HEK293T (cell line): ENCODE measurements at regions not wholly inside any gene's neighbourhood (a gene's known extent, or its start where the extent isn't known, plus 50 kb on each side); places are given as distances from the start of the nearest gene placed in this dataset.

Source experiments
- CTCF ChIA-PET: fragments of 350-600 bp; formaldehyde crosslinking; extraction: SDS; loops from one replicate; lab custom pipeline; 2021; ENCODE audit warnings: antibody characterized with exemption, inconsistent platforms; lab: Yijun Ruan, JAX
- POLR2A ChIA-PET: fragments of 350-600 bp; formaldehyde crosslinking; extraction: SDS; loops from one replicate; lab custom pipeline; 2020; ENCODE audit warnings: antibody characterized with exemption, inconsistent platforms; lab: Yijun Ruan, JAX
- DNase-seq: peaks from one replicate; pipeline ENCODE4 v3.0.0; 2012; ENCODE audit warnings: mixed read lengths; ENCODE audit errors: extremely low spot score
- ARNT ChIP-seq: fragments of 450-650 bp; IDR thresholded peaks from 2 replicates; pipeline ENCODE4 v1.6.1; 2017; ENCODE audit warnings: mild to moderate bottlenecking
- BHLHE40 ChIP-seq: fragments of 450-650 bp; IDR thresholded peaks from 2 replicates; pipeline ENCODE4 v1.6.1; 2016; ENCODE audit warnings: mild to moderate bottlenecking, moderate library complexity, borderline replicate concordance
- CTBP1 ChIP-seq: fragments of 450-650 bp; IDR thresholded peaks from 2 replicates; pipeline ENCODE4 v1.6.1; 2016; ENCODE audit warnings: borderline replicate concordance
- ELF4 ChIP-seq: fragments of 450-650 bp; IDR thresholded peaks from 2 replicates; pipeline ENCODE4 v1.6.1; 2017; ENCODE audit warnings: antibody characterized with exemption
- FOXA1 ChIP-seq: fragments of 450-650 bp; IDR thresholded peaks from 2 replicates; pipeline ENCODE4 v1.6.1; 2016; ENCODE audit warnings: mild to moderate bottlenecking
- FOXK2 ChIP-seq: fragments of 450-650 bp; IDR thresholded peaks from 2 replicates; pipeline ENCODE4 v1.6.1; 2016; ENCODE audit warnings: mild to moderate bottlenecking
- FOXM1 ChIP-seq: fragments of 450-650 bp; IDR thresholded peaks from 2 replicates; pipeline ENCODE4 v1.6.1; 2017; ENCODE audit warnings: mild to moderate bottlenecking, borderline replicate concordance
- HDGF ChIP-seq: fragments of 450-650 bp; IDR thresholded peaks from 2 replicates; pipeline ENCODE4 v1.6.1; 2017; ENCODE audit warnings: antibody characterized with exemption, borderline replicate concordance
- L3MBTL2 ChIP-seq: fragments of 450-650 bp; conservative IDR thresholded peaks from 2 replicates; pipeline ENCODE4 v1.6.1; 2016; ENCODE audit warnings: mild to moderate bottlenecking
- LEF1 ChIP-seq: fragments of 450-650 bp; IDR thresholded peaks from 2 replicates; pipeline ENCODE4 v1.6.1; 2017; ENCODE audit warnings: mild to moderate bottlenecking, borderline replicate concordance
- NFRKB ChIP-seq: fragments of 450-650 bp; IDR thresholded peaks from 2 replicates; pipeline ENCODE4 v1.6.1; 2016; ENCODE audit warnings: mild to moderate bottlenecking, moderate library complexity
- SP1 ChIP-seq: fragments of 450-650 bp; IDR thresholded peaks from 2 replicates; pipeline ENCODE4 v1.6.1; 2017
- SUZ12 ChIP-seq: fragments of 450-650 bp; IDR thresholded peaks from 2 replicates; pipeline ENCODE4 v1.6.1; 2016; ENCODE audit warnings: mild to moderate bottlenecking
- TARDBP ChIP-seq: fragments of 450-650 bp; IDR thresholded peaks from 2 replicates; pipeline ENCODE4 v1.6.1; 2016
- ZNF384 ChIP-seq: fragments of 450-650 bp; IDR thresholded peaks from 2 replicates; pipeline ENCODE4 v1.6.1; 2016
- TF ChIP-seq, protein P1 (sequence below): fragments of 450-650 bp; IDR thresholded peaks from 2 replicates; pipeline ENCODE4 v1.6.1; 2016

DNA sequence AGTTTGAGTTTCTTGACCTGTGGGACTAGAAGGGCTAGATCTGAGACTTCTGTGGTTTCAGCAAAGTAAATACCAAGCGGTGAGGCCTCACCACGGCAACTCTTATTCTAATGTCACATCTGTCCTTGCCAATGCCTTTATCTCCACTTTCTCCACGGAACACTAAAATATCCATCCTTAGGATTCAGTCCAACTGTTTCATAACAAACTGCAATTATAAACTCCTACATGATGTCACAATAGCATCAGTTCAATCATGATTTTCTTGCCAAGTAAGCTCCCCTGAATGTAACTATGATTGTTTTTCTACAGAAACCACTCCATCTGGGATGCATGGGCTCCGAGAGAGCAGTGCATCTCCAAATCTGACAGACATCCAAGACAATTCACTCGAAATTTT is 79.6 kb downstream of the LRATD1 start:
- TF ChIP-seq ARNT (no peak), FOXM1 (no peak), L3MBTL2 (no peak), CTBP1 (no peak), BHLHE40 (no peak), HDGF (no peak), FOXA1 (no peak), ZNF384 (no peak), NFRKB (no peak)
- DNase-seq, result no peak
- CTCF ChIA-PET, result no interaction called here
- POLR2A ChIA-PET, result no interaction called here

DNA sequence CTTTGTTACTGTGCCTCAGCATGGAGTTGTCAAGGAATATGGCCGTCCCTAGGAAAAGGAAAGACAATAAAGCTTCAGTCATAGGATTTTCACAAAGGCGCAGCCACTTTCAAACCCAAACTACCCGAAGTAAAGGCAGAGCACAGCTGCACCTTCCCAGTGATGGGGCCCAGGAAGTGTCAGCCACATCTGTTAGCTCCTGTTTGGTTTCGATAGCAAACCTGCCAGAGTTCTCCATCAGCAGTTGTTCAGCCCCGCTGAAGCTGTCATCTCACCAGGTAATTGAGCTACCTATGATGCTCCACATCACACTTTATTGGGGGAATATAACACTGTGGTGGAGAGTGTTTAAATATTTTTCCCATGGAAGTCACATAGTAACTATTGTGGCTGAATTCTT is 80.7 kb downstream of the LRATD1 start:
- POLR2A ChIA-PET, result no interaction called here
- DNase-seq, result no peak
- CTCF ChIA-PET, result interaction anchor here (0.7 kb wide), 1 partner anchor 190 kb away, joined by 3 read pairs; no protein-coding TSS in a partner anchor
- TF ChIP-seq SP1, result no peak
- TF ChIP-seq FOXK2, result no peak
- no peak for TF ChIP-seq NFRKB
- TF ChIP-seq TARDBP, result no peak
- no peak for TF ChIP-seq L3MBTL2
- TF ChIP-seq ELF4, result no peak
- TF ChIP-seq CTBP1, result no peak
- no peak for TF ChIP-seq BHLHE40
- no peak for TF ChIP-seq ARNT
- TF ChIP-seq HDGF, result no peak
- no peak for TF ChIP-seq SUZ12
- no peak for TF ChIP-seq ZNF384
- no peak for TF ChIP-seq LEF1
- TF ChIP-seq FOXM1, result no peak
- TF ChIP-seq, protein P1, sequence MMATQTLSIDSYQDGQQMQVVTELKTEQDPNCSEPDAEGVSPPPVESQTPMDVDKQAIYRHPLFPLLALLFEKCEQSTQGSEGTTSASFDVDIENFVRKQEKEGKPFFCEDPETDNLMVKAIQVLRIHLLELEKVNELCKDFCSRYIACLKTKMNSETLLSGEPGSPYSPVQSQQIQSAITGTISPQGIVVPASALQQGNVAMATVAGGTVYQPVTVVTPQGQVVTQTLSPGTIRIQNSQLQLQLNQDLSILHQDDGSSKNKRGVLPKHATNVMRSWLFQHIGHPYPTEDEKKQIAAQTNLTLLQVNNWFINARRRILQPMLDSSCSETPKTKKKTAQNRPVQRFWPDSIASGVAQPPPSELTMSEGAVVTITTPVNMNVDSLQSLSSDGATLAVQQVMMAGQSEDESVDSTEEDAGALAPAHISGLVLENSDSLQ, result no peak
- no peak for TF ChIP-seq FOXA1

DNA sequence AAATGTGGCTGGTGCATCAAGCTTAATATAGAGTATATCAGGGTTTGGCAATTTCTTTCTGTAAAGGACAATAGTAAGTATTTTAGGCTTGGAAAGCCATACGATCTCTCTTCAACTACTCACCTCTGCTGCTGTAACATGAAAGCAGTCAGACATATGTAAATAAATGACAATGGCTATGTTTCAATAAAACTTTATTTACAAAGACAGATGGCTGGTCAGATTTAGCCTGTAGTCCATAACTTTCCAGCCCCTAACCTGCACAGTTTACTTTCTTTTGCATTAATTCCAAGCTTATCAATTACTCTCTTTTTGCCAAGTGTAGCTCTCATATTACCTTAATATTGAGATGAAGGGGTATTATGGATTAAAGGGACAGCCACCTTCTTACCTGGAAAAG is 83.1 kb downstream of the LRATD1 start:
- no peak for TF ChIP-seq SUZ12
- DNase-seq, result no peak
- POLR2A ChIA-PET, result no interaction called here
- CTCF ChIA-PET, result interaction anchor here (0.6 kb wide), 1 partner anchor 16 kb away, joined by 3 read pairs; no protein-coding TSS in a partner anchor

DNA sequence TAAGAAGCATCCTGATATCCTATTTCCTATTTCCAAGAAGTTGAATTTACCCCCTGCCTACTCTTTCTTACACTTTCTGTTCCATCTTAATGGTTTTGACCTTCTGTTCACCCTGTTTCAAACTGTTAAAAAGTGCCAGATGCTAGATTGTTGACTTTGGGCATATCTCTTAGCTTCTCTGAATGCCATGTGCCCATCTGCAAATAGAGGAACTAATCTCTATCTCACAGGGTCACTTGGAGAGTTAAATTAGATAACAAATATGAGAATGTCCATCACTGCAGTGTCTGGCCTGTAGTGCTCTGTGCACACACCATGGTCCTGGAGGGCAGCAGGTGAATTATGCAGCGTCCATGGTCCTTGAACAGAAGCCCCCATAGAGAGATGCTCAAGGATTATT is 83.8 kb downstream of the LRATD1 start:
- ChIA-PET POLR2A (no interaction called here), CTCF (no interaction called here)
- no peak for DNase-seq

DNA sequence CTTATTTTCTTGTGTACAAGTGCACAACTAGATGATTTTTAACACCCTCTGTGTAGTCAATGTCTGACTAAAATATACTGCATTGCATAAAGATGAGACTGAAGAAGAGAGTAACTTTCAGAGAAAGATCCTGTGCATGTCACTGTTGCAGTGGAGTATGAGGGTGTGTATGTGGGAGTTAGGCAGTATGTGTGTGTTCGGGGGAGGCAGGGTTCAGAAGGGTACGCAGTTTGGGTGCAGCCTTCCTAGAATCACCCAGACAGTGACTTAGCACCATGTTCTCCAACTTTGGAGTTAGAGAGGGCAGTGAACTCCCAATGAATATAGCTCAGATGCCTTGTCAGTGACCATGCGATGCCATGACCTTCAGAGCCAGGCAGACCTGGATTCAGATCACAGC is 84.6 kb downstream of the LRATD1 start:
- ChIA-PET CTCF (no interaction called here), POLR2A (no interaction called here)
- DNase-seq, result no peak
- no peak for TF ChIP-seq FOXK2
- TF ChIP-seq FOXM1, result no peak
- no peak for TF ChIP-seq SUZ12
- TF ChIP-seq CTBP1, result no peak
- TF ChIP-seq NFRKB, result no peak
- TF ChIP-seq, protein P1, result no peak
- no peak for TF ChIP-seq LEF1
- TF ChIP-seq FOXA1, result no peak
- no peak for TF ChIP-seq HDGF
- no peak for TF ChIP-seq SP1
- TF ChIP-seq ZNF384, result no peak
- TF ChIP-seq TARDBP, result no peak

More for the DNA sequence above, 83.8 kb downstream of the LRATD1 start:
- TF ChIP-seq TARDBP (no peak), ZNF384 (no peak), FOXA1 (no peak), CTBP1 (no peak), SUZ12 (no peak), FOXK2 (no peak), ARNT (no peak)

DNA sequence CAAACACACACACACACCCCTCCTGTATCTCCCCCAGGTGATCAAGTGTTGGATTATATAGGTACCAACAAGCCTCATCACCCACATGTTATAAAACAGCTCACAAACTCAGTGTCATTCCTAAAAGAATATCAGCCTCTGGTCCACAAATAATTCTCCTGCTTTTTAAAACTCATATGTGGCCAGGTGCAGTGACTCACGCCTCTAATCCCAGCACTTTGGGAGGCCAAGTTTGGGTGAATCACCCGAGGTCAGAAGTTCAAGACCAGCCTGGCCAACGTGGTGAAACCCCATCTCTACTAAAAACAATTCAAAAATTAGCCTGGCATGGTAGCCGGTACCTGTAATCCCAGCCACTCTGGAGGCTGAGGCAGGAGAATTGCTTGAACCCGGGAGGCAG is 87.8 kb downstream of the LRATD1 start:
- ChIA-PET POLR2A (no interaction called here), CTCF (no interaction called here)
- TF ChIP-seq HDGF (no peak), FOXA1 (no peak), NFRKB (no peak), FOXM1 (no peak), TARDBP (no peak), FOXK2 (no peak), ARNT (no peak), L3MBTL2 (no peak), ZNF384 (no peak), SUZ12 (no peak), CTBP1 (no peak), SP1 (no peak), LEF1 (no peak), ELF4 (no peak), BHLHE40 (no peak)
- TF ChIP-seq, protein P1, result no peak
- no peak for DNase-seq

DNA sequence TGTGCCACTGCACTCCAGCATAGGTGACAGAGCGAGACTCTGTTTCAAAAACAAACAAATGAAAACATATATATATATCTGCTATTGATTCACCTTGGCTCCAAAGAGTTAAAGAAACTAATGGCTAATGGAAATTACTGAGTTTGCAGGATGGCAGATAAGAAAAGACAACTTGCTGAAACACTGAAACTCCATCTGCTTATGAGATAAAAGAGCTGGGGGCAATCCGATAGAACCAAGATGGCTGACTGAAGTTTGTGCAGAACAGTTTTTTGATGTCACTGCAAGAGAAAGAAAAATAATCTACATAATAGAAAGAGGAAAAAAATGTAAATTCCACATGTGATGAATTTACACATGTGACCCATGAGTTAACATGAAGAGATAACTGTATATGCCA is 88.2 kb downstream of the LRATD1 start:
- CTCF ChIA-PET, result no interaction called here
- POLR2A ChIA-PET, result no interaction called here
- no peak for DNase-seq
- TF ChIP-seq L3MBTL2 (no peak), HDGF (no peak), LEF1 (no peak), SP1 (no peak), ARNT (no peak), SUZ12 (no peak), FOXM1 (no peak), FOXK2 (no peak), FOXA1 (no peak), BHLHE40 (no peak), NFRKB (no peak), TARDBP (no peak)
- TF ChIP-seq, protein P1, result no peak
